IMR-90 (cell line): ENCODE measurements at regions not wholly inside any gene's neighbourhood (a gene's known extent, or its start where the extent isn't known, plus 50 kb on each side); places are given as distances from the start of the nearest gene placed in this dataset.
"Not testable (repeated sequence)": the region's sequence is repeated elsewhere in the genome, so short reads cannot be mapped to it uniquely, and the experiment has no call there.

Source experiments
- ATAC-seq: fragments of 200-7000 bp; cut with Tn5 transposase; 2 replicates; pipeline ENCODE4 v1.9.1; 2020; ENCODE audit warnings: low read depth, mild to moderate bottlenecking, moderate library complexity
- BruUV-seq: library from RNA; stranded (reverse); fragments of 400-500 nt; replicated peaks from 2 replicates; lab custom pipeline; 2021; lab: Mats Ljungman, UMichigan
- CTCF ChIA-PET: fragments of 300-600 bp; formaldehyde crosslinking; extraction: SDS; loops from one replicate; lab custom pipeline; 2021; ENCODE audit warnings: antibody characterized with exemption; lab: Yijun Ruan, JAX
- POLR2A ChIA-PET: fragments of 300-600 bp; sonication (Branson Sonifier 250); formaldehyde crosslinking; loops from one replicate; lab custom pipeline; 2022; ENCODE audit warnings: antibody characterized with exemption; ENCODE audit not compliant: unreplicated experiment; lab: Charles Lee
- DNase-seq: peaks from one replicate; pipeline ENCODE4 v3.0.0; 2013
- H2AFZ ChIP-seq: replicated peaks from 2 replicates; pipeline ENCODE3; 2013; ENCODE audit warnings: low read length, mild to moderate bottlenecking; ENCODE audit not compliant: poor library complexity
- H2AK5ac ChIP-seq: 2 replicates; pipeline ENCODE4 v1.6.1; 2013; ENCODE audit warnings: low read depth, low read length, inconsistent platforms
- H2AK9ac ChIP-seq: replicated peaks from 2 replicates; pipeline ENCODE3; 2013; ENCODE audit warnings: mild to moderate bottlenecking, low read depth, low read length, moderate library complexity; ENCODE audit not compliant: poor library complexity
- H2BK120ac ChIP-seq: 2 replicates; pipeline ENCODE4 v1.6.1; 2013; ENCODE audit warnings: low read depth, low read length, inconsistent platforms
- H2BK15ac ChIP-seq: 3 replicates; pipeline ENCODE4 v1.6.1; 2013; ENCODE audit warnings: low read depth, low read length, inconsistent platforms
- H2BK20ac ChIP-seq: 2 replicates; pipeline ENCODE4 v1.6.1; 2013; ENCODE audit warnings: low read depth, mild to moderate bottlenecking, inconsistent platforms, low read length, moderate library complexity
- H2BK5ac ChIP-seq: 2 replicates; pipeline ENCODE4 v1.6.1; 2013; ENCODE audit warnings: mild to moderate bottlenecking, low read depth, low read length, inconsistent platforms; ENCODE audit not compliant: poor library complexity, severe bottlenecking
- H3K14ac ChIP-seq: replicated peaks from 2 replicates; pipeline ENCODE4 v1.6.1; 2013; ENCODE audit warnings: low read depth, low read length, inconsistent platforms
- H3K18ac ChIP-seq: 2 replicates; pipeline ENCODE4 v1.6.1; 2013; ENCODE audit warnings: low read depth, low read length, control low read depth
- H3K23ac ChIP-seq: 2 replicates; pipeline ENCODE4 v1.6.1; 2013; ENCODE audit warnings: low read depth, low read length, inconsistent platforms
- H3K27ac ChIP-seq: 2 replicates; pipeline ENCODE4 v1.5.1; 2013; ENCODE audit warnings: mild to moderate bottlenecking, control low read depth, low read length; ENCODE audit not compliant: insufficient read depth
- H3K27me3 ChIP-seq: 2 replicates; pipeline ENCODE4 v1.6.1; 2013; ENCODE audit warnings: low read length; ENCODE audit not compliant: control insufficient read depth, insufficient read depth
- H3K36me3 ChIP-seq: 2 replicates; pipeline ENCODE4 v1.6.1; 2013; ENCODE audit warnings: low read length, mixed read lengths; ENCODE audit not compliant: control insufficient read depth, insufficient read depth
- H3K4ac ChIP-seq: 2 replicates; pipeline ENCODE4 v1.6.1; 2013; ENCODE audit warnings: low read depth, low read length, inconsistent platforms
- H3K4me1 ChIP-seq: 2 replicates; pipeline ENCODE4 v1.6.1; 2013; ENCODE audit warnings: low read length, mixed read lengths; ENCODE audit not compliant: control insufficient read depth, insufficient read depth
- H3K4me2 ChIP-seq: 2 replicates; pipeline ENCODE4 v1.6.1; 2013; ENCODE audit warnings: low read depth, mild to moderate bottlenecking, control low read depth, low read length, moderate library complexity
- H3K4me3 ChIP-seq: 2 replicates; pipeline ENCODE4 v1.5.1; 2013; ENCODE audit warnings: low read depth, mild to moderate bottlenecking, control low read depth, low read length, moderate library complexity; ENCODE audit not compliant: insufficient read depth
- H3K56ac ChIP-seq: 2 replicates; pipeline ENCODE4 v1.6.1; 2013; ENCODE audit warnings: low read length, inconsistent platforms; ENCODE audit not compliant: insufficient read depth; ENCODE audit errors: extremely low read depth
- H3K79me1 ChIP-seq, 2 experiments: 2 replicates each; pipeline ENCODE4 v1.6.1; 2013; ENCODE audit warnings: low read length in 2 of 2, inconsistent platforms in 1 of 2, low read depth in 1 of 2
- H3K9ac ChIP-seq: 2 replicates; pipeline ENCODE4 v1.6.1; 2013; ENCODE audit warnings: low read depth, low read length, control low read depth
- H3K9me1 ChIP-seq: 2 replicates; pipeline ENCODE4 v1.6.1; 2013; ENCODE audit warnings: low read length, inconsistent platforms; ENCODE audit not compliant: insufficient read depth
- H3K9me3 ChIP-seq: 2 replicates; pipeline ENCODE4 v1.6.1; 2013; ENCODE audit warnings: low read length; ENCODE audit not compliant: control insufficient read depth, insufficient read depth
- H4K20me1 ChIP-seq: 2 replicates; pipeline ENCODE4 v1.6.1; 2013; ENCODE audit warnings: low read length, inconsistent platforms; ENCODE audit not compliant: insufficient read depth
- H4K5ac ChIP-seq: 2 replicates; pipeline ENCODE4 v1.6.1; 2013; ENCODE audit warnings: mild to moderate bottlenecking, low read depth, low read length, control low read depth
- H4K8ac ChIP-seq, 2 experiments: 2 replicates each; pipeline ENCODE4 v1.6.1; 2013; ENCODE audit warnings: low read depth in 2 of 2, low read length in 2 of 2, control low read depth in 1 of 2, inconsistent platforms in 1 of 2
- H4K91ac ChIP-seq: 2 replicates; pipeline ENCODE4 v1.6.1; 2013; ENCODE audit warnings: low read depth, low read length, inconsistent platforms; ENCODE audit not compliant: insufficient read depth
- WGBS, 2 experiments: methylation state at CpG; one replicate each; pipeline versions ENCODE4 v1.1.5 to v1.1.7; 2013; ENCODE audit warnings: missing lambda C conversion rate in 2 of 2; ENCODE audit not compliant: insufficient read length in 1 of 2; ENCODE audit errors: extremely low coverage in 2 of 2; 5-methylcytosine and 5-hydroxymethylcytosine counted together
- dilution Hi-C: fragments of 300-500 bp; cut with HindIII; formaldehyde crosslinking; loops from one replicate; pipeline ENCODE4 v1.14.3; 2018; ENCODE audit warnings: low sequenced_read_pairs; ENCODE audit not compliant: unreplicated experiment
- in situ Hi-C: fragments of 300-500 bp; cut with MboI; formaldehyde crosslinking; loops from 3 replicates; pipeline ENCODE4 v1.14.3; 2019; ENCODE audit warnings: low sequenced_read_pairs, inconsistent platforms, mixed read lengths
- intact Hi-C: fragments of 100-400 bp; cut with micrococcal nuclease; formaldehyde crosslinking; loops from 2 replicates; pipeline ENCODE4 v1.10.0; 2022

GRCh38 chrX:83749736-83750135 lies 111.2 kb upstream of the CYLC1 start:
- H2AFZ ChIP-seq, H2AK9ac ChIP-seq, H3K36me3 ChIP-seq, H3K56ac ChIP-seq, H4K5ac ChIP-seq, H3K18ac ChIP-seq, H2BK15ac ChIP-seq, H2BK120ac ChIP-seq, dilution Hi-C loops, H3K27ac ChIP-seq, H3K79me1 ChIP-seq, H3K4me1 ChIP-seq, H4K91ac ChIP-seq, H3K27me3 ChIP-seq, H3K4me2 ChIP-seq, CTCF ChIA-PET, H2BK20ac ChIP-seq, DNase-seq, H3K9me1 ChIP-seq, H2AK5ac ChIP-seq, H3K4me3 ChIP-seq, ATAC-seq, H3K23ac ChIP-seq, BruUV-seq, H3K4ac ChIP-seq, POLR2A ChIA-PET, H4K20me1 ChIP-seq, in situ Hi-C loops, H3K9ac ChIP-seq, intact Hi-C loops, H4K8ac ChIP-seq, H3K9me3 ChIP-seq, H2BK5ac ChIP-seq, H3K14ac ChIP-seq: not testable (repeated sequence)
- 80% methylated on average over 4 of the region's 23 CpGs; no CpG with 5 or more reads in 1 of the 2 experiments for WGBS, 2 experiments

- H3K27ac ChIP-seq, intact Hi-C loops, DNase-seq, CTCF ChIA-PET, H2BK15ac ChIP-seq, H3K4me2 ChIP-seq, H3K9me3 ChIP-seq, H2BK5ac ChIP-seq, H3K56ac ChIP-seq, H3K9ac ChIP-seq, H4K5ac ChIP-seq, in situ Hi-C loops, ATAC-seq, dilution Hi-C loops, H3K14ac ChIP-seq, H3K9me1 ChIP-seq, H4K20me1 ChIP-seq, POLR2A ChIA-PET, H4K91ac ChIP-seq, H3K4ac ChIP-seq, H3K79me1 ChIP-seq, H2BK20ac ChIP-seq, H4K8ac ChIP-seq, H3K4me1 ChIP-seq, BruUV-seq, H3K23ac ChIP-seq, H3K36me3 ChIP-seq, H3K27me3 ChIP-seq, H3K18ac ChIP-seq, H3K4me3 ChIP-seq, H2AK9ac ChIP-seq, H2BK120ac ChIP-seq, H2AK5ac ChIP-seq, H2AFZ ChIP-seq: not testable (repeated sequence)
- no CpG with 5 or more reads among the region's 15 CpGs for WGBS, 2 experiments
Measured at GRCh38 chrX:83750451-83750850, 110.5 kb upstream of the CYLC1 start.
